ENCODE measurements at regions not wholly inside any gene's neighbourhood (a gene's known extent, or its start where the extent isn't known, plus 50 kb on each side); places are given as distances from the start of the nearest gene placed in this dataset.

GRCh38 chrX:4831574-4831973 is 1118.1 kb upstream of the PRKX start:
- H3K4me2 ChIP-seq (ENCODE audit: low read length): no peak overlapping the region
- H3K4me3 ChIP-seq (ENCODE audit: low read length): no peak overlapping the region
- H4K20me1 ChIP-seq (ENCODE audit: insufficient read depth, low read length): no peaks in the 10 kb centered on the region
- H3K9ac ChIP-seq (ENCODE audit: low read length): no peak overlapping the region
- H2AFZ ChIP-seq (ENCODE audit: low read depth, low read length): no peak overlapping the region
- no peak overlapping the region for H3K27ac ChIP-seq (ENCODE audit: low read length)
- H3K79me2 ChIP-seq (ENCODE audit: low read length): no peaks in the 10 kb centered on the region
- no peaks in the 10 kb centered on the region for H3K4me1 ChIP-seq (ENCODE audit: low read length)
- no peaks in the 10 kb centered on the region for H3K36me3 ChIP-seq (replicated peaks; ENCODE audit: low read depth, low read length)
- no peaks in the 10 kb centered on the region for H3K9me3 ChIP-seq (ENCODE audit: insufficient read depth, low read length)
- H3K27me3 ChIP-seq (ENCODE audit: low read depth, low read length): no peaks in the 10 kb centered on the region
- TF ChIP-seq CTCF (IDR thresholded peaks at IDR 0.05; ENCODE audit: low read depth, low read length): no peak
- TF ChIP-seq EZH2phosphoT487 (IDR thresholded peaks at IDR 0.05; ENCODE audit: low read depth): no peak

- H3K4me3 ChIP-seq (ENCODE audit: low read length): no peak overlapping the region
- TF ChIP-seq CTCF (IDR thresholded peaks at IDR 0.05; ENCODE audit: low read depth, low read length) (no peak), EZH2phosphoT487 (IDR thresholded peaks at IDR 0.05; ENCODE audit: low read depth) (no peak)
- no peaks in the 10 kb centered on the region for H4K20me1 ChIP-seq (ENCODE audit: insufficient read depth, low read length)
- H3K9ac ChIP-seq (ENCODE audit: low read length): no peak overlapping the region
- H3K36me3 ChIP-seq (replicated peaks; ENCODE audit: low read depth, low read length): no peaks in the 10 kb centered on the region
- H3K4me2 ChIP-seq (ENCODE audit: low read length): no peak overlapping the region
- no peaks in the 10 kb centered on the region for H3K79me2 ChIP-seq (ENCODE audit: low read length)
- no peaks in the 10 kb centered on the region for H3K9me3 ChIP-seq (ENCODE audit: insufficient read depth, low read length)
- H3K27me3 ChIP-seq (ENCODE audit: low read depth, low read length): no peaks in the 10 kb centered on the region
- no peak overlapping the region for H2AFZ ChIP-seq (ENCODE audit: low read depth, low read length)
- no peak overlapping the region for H3K27ac ChIP-seq (ENCODE audit: low read length)
- H3K4me1 ChIP-seq (ENCODE audit: low read length): no peaks in the 10 kb centered on the region
Measured at GRCh38 chrX:4830880-4831557, 1117.6 kb upstream of the PRKX start.

- Histone ChIP-seq H3K27me3 (ENCODE audit: low read depth, low read length) (no peaks in the 10 kb centered on the region), H3K4me3 (ENCODE audit: low read length) (no peak overlapping the region), H3K79me2 (ENCODE audit: low read length) (no peaks in the 10 kb centered on the region), H2AFZ (ENCODE audit: low read depth, low read length) (no peak overlapping the region), H3K4me1 (ENCODE audit: low read length) (no peaks in the 10 kb centered on the region), H3K27ac (ENCODE audit: low read length) (no peak overlapping the region), H3K4me2 (ENCODE audit: low read length) (no peak overlapping the region), H3K9ac (ENCODE audit: low read length) (no peak overlapping the region), H3K36me3 (replicated peaks; ENCODE audit: low read depth, low read length) (no peaks in the 10 kb centered on the region), H3K9me3 (ENCODE audit: insufficient read depth, low read length) (no peaks in the 10 kb centered on the region), H4K20me1 (ENCODE audit: insufficient read depth, low read length) (no peaks in the 10 kb centered on the region)
- TF ChIP-seq CTCF (IDR thresholded peaks at IDR 0.05; ENCODE audit: low read depth, low read length) (no peak), EZH2phosphoT487 (IDR thresholded peaks at IDR 0.05; ENCODE audit: low read depth) (no peak)
Measured at GRCh38 chrX:4825550-4825949, 1112.1 kb upstream of the PRKX start.

DNA sequence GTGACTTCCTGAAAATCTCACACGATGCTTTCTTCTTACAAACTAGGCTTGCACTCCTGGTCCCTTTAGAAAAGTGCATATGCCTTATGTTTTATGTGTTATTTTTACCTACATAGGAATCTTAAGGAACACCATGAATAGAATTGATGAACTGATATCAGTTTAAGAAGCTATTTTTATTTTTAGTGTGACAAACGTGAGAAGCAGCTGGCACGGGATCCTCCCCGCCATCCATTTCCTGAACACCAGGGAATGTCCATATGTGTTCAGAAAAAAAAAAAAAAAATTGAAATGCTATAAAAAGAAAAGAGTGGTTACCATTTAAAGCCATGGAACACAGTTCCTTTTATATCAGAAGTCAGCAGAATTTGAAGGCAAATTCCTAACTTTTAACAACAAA is 1096.1 kb upstream of the PRKX start:
- H4K20me1 ChIP-seq (ENCODE audit: insufficient read depth, low read length): no peaks in the 10 kb centered on the region
- no peaks in the 10 kb centered on the region for H3K9me3 ChIP-seq (ENCODE audit: insufficient read depth, low read length)
- no peak overlapping the region for H3K4me3 ChIP-seq (ENCODE audit: low read length)
- no peak overlapping the region for H3K9ac ChIP-seq (ENCODE audit: low read length)
- TF ChIP-seq EZH2phosphoT487 (IDR thresholded peaks at IDR 0.05; ENCODE audit: low read depth) (no peak), CTCF (IDR thresholded peaks at IDR 0.05; ENCODE audit: low read depth, low read length) (no peak)
- no peak overlapping the region for H3K4me2 ChIP-seq (ENCODE audit: low read length)
- no peaks in the 10 kb centered on the region for H3K27me3 ChIP-seq (ENCODE audit: low read depth, low read length)
- no peak overlapping the region for H2AFZ ChIP-seq (ENCODE audit: low read depth, low read length)
- no peaks in the 10 kb centered on the region for H3K36me3 ChIP-seq (replicated peaks; ENCODE audit: low read depth, low read length)
- no peaks in the 10 kb centered on the region for H3K79me2 ChIP-seq (ENCODE audit: low read length)
- H3K4me1 ChIP-seq (ENCODE audit: low read length): no peaks in the 10 kb centered on the region
- H3K27ac ChIP-seq (ENCODE audit: low read length): no peak overlapping the region

Measured in OCI-LY3 (cell line).